Adrenal gland (tissue), 5 donors: ENCODE measurements at regions not wholly inside any gene's neighbourhood (a gene's known extent, or its start where the extent isn't known, plus 50 kb on each side); places are given as distances from the start of the nearest gene placed in this dataset.

Experiments
- CTCF ChIP-seq, 6 experiments: fragments of 450-650 bp in 4 of 6; fragments of 200-600 bp in 2 of 6; sonication (generic) in 1 of 6; IDR thresholded peaks; 1 replicate in 5 of 6; 2 replicates in 1 of 6; pipeline versions ENCODE4 v1.5.1 to v1.8.0; 2016 to 2021; ENCODE audit warnings: antibody characterized with exemption in 6 of 6, mild to moderate bottlenecking in 2 of 6, moderate library complexity in 1 of 6
- POLR2A ChIP-seq, 2 donors: fragments of 450-650 bp; IDR thresholded peaks; one replicate each; pipeline ENCODE4 v1.6.1; 2017; ENCODE audit warnings: antibody characterized with exemption in 2 of 2, mild to moderate bottlenecking in 2 of 2, moderate library complexity in 1 of 2
- donor health status: DM: no; HTN: no; CAD: no.

- TF ChIP-seq CTCF (IDR thresholded peaks at IDR 0.05) (no peak), POLR2A (IDR thresholded peaks at IDR 0.05) (no peak)
Observed at GRCh38 chr1:189212606-189213005, 1265.1 kb downstream of the BRINP3 start.
